ENCODE measurements at regions not wholly inside any gene's neighbourhood (a gene's known extent, or its start where the extent isn't known, plus 50 kb on each side); places are given as distances from the start of the nearest gene placed in this dataset.

GRCh38 chr13:34021619-34022018 lies 203.7 kb downstream of the RFC3 start:
- H3K79me2 ChIP-seq (ENCODE audit: insufficient read depth, low read length): no peaks in the 10 kb centered on the region

GRCh38 chr13:34025746-34026145 lies 207.8 kb downstream of the RFC3 start:
- H3K4me1 ChIP-seq (ENCODE audit: insufficient read depth, low read length): no peaks in the 10 kb centered on the region
- H3K27ac ChIP-seq (ENCODE audit: low read length): no peak overlapping the region
- ATAC-seq (ENCODE audit: insufficient read depth, low read depth) (no peak), DNase-seq (no peak)
- peaks cover 9% of the 10 kb centered on the region for H3K9me3 ChIP-seq (ENCODE audit: insufficient read depth, low read length, severe bottlenecking)
- H3K4me3 ChIP-seq (ENCODE audit: low read depth in 1 of 2, low read length in 2 of 2): no peak overlapping the region
- no peak overlapping the region for H3K9ac ChIP-seq (ENCODE audit: low read depth, low read length)
- H3K79me2 ChIP-seq (ENCODE audit: insufficient read depth, low read length): no peaks in the 10 kb centered on the region
- no peak overlapping the region for H3K4me2 ChIP-seq (ENCODE audit: insufficient read depth, low read length)
- no peaks in the 10 kb centered on the region for H3K27me3 ChIP-seq (ENCODE audit: insufficient read depth, low read length, poor library complexity)
- H2AFZ ChIP-seq (ENCODE audit: low read depth, low read length): no peak overlapping the region
- no peaks in the 10 kb centered on the region for H3K36me3 ChIP-seq (ENCODE audit: insufficient read depth, low read length)
- H4K20me1 ChIP-seq (ENCODE audit: insufficient read depth, low read length): no peaks in the 10 kb centered on the region
- no peak for TF ChIP-seq EZH2 (IDR thresholded peaks at IDR 0.05; ENCODE audit: borderline replicate concordance, low read depth, low read length, severe bottlenecking)
- TF ChIP-seq CTCF (IDR thresholded peaks at IDR 0.05; ENCODE audit: borderline replicate concordance, extremely low read depth, low read length, poor library complexity, severe bottlenecking): no peak

More at GRCh38 chr13:34021619-34022018, 203.7 kb downstream of the RFC3 start:
- no peaks in the 10 kb centered on the region for H3K36me3 ChIP-seq (ENCODE audit: insufficient read depth, low read length)
- H3K27ac ChIP-seq (ENCODE audit: low read length): no peak overlapping the region
- no peaks in the 10 kb centered on the region for H4K20me1 ChIP-seq (ENCODE audit: insufficient read depth, low read length)
- H3K9ac ChIP-seq (ENCODE audit: low read depth, low read length): no peak overlapping the region
- no peak overlapping the region for H3K4me2 ChIP-seq (ENCODE audit: insufficient read depth, low read length)
- H3K27me3 ChIP-seq (ENCODE audit: insufficient read depth, low read length, poor library complexity): no peaks in the 10 kb centered on the region
- no peak overlapping the region for H2AFZ ChIP-seq (ENCODE audit: low read depth, low read length)
- H3K4me1 ChIP-seq (ENCODE audit: insufficient read depth, low read length): no peaks in the 10 kb centered on the region
- TF ChIP-seq CTCF (IDR thresholded peaks at IDR 0.05; ENCODE audit: borderline replicate concordance, extremely low read depth, low read length, poor library complexity, severe bottlenecking): no peak
- TF ChIP-seq EZH2 (IDR thresholded peaks at IDR 0.05; ENCODE audit: borderline replicate concordance, low read depth, low read length, severe bottlenecking): no peak
- DNase-seq (no peak), ATAC-seq (ENCODE audit: insufficient read depth, low read depth) (no peak)
- H3K9me3 ChIP-seq (ENCODE audit: insufficient read depth, low read length, severe bottlenecking): peaks cover 11% of the 10 kb centered on the region
- no peak overlapping the region for H3K4me3 ChIP-seq (ENCODE audit: low read depth in 1 of 2, low read length in 2 of 2)

GRCh38 chr13:34026308-34026707 lies 208.4 kb downstream of the RFC3 start:
- no peaks in the 10 kb centered on the region for H3K4me1 ChIP-seq (ENCODE audit: insufficient read depth, low read length)
- no peak for DNase-seq
- TF ChIP-seq CTCF (IDR thresholded peaks at IDR 0.05; ENCODE audit: borderline replicate concordance, extremely low read depth, low read length, poor library complexity, severe bottlenecking) (no peak), EZH2 (IDR thresholded peaks at IDR 0.05; ENCODE audit: borderline replicate concordance, low read depth, low read length, severe bottlenecking) (no peak)
- H4K20me1 ChIP-seq (ENCODE audit: insufficient read depth, low read length): no peaks in the 10 kb centered on the region
- H3K27me3 ChIP-seq (ENCODE audit: insufficient read depth, low read length, poor library complexity): no peaks in the 10 kb centered on the region
- H3K4me2 ChIP-seq (ENCODE audit: insufficient read depth, low read length): no peak overlapping the region
- no peak overlapping the region for H2AFZ ChIP-seq (ENCODE audit: low read depth, low read length)
- no peak overlapping the region for H3K4me3 ChIP-seq (ENCODE audit: low read depth in 1 of 2, low read length in 2 of 2)
- H3K27ac ChIP-seq (ENCODE audit: low read length): no peak overlapping the region
- H3K9ac ChIP-seq (ENCODE audit: low read depth, low read length): no peak overlapping the region
- H3K36me3 ChIP-seq (ENCODE audit: insufficient read depth, low read length): no peaks in the 10 kb centered on the region
- H3K9me3 ChIP-seq (ENCODE audit: insufficient read depth, low read length, severe bottlenecking): peaks cover 9% of the 10 kb centered on the region
- H3K79me2 ChIP-seq (ENCODE audit: insufficient read depth, low read length): no peaks in the 10 kb centered on the region
- ATAC-seq (ENCODE audit: insufficient read depth, low read depth): no peak

Measured in DND-41 (cell line).